HL-60 (cell line): ENCODE measurements at regions not wholly inside any gene's neighbourhood (a gene's known extent, or its start where the extent isn't known, plus 50 kb on each side); places are given as distances from the start of the nearest gene placed in this dataset.

ENCODE experiments used
- DNase-seq, 2 experiments: peaks; one replicate each; pipeline ENCODE4 v3.0.0-alpha.2; 2010 to 2020; ENCODE audit warnings: low read depth in 1 of 2, low spot score in 1 of 2
- H3K27ac ChIP-seq: fragments of 250-450 bp; sonication (Bioruptor Pico); replicated peaks from 2 replicates; pipeline ENCODE4 v1.5.1; 2020; ENCODE audit warnings: mild to moderate bottlenecking, moderate library complexity
- H3K27me3 ChIP-seq: fragments of 250-450 bp; sonication (Bioruptor Pico); 2 replicates; pipeline ENCODE4 v1.5.1; 2021; ENCODE audit warnings: mild to moderate bottlenecking, moderate library complexity; ENCODE audit not compliant: insufficient read depth, poor library complexity, severe bottlenecking
- H3K4me3 ChIP-seq: replicated peaks from 2 replicates; pipeline ENCODE4 v1.5.1; 2011; ENCODE audit warnings: mild to moderate bottlenecking, control low read depth, low read length; ENCODE audit not compliant: insufficient read depth
- GABPA ChIP-seq: IDR thresholded peaks from 2 replicates; pipeline ENCODE4 v1.6.1; 2012; ENCODE audit warnings: low read depth
- POLR2AphosphoS5 ChIP-seq: IDR thresholded peaks from 2 replicates; pipeline ENCODE4 v1.6.1; 2012; ENCODE audit warnings: low read depth
- SPI1 ChIP-seq: IDR thresholded peaks from 2 replicates; pipeline ENCODE4 v1.6.1; 2012; ENCODE audit warnings: low read depth, mild to moderate bottlenecking, borderline replicate concordance
- TF ChIP-seq, protein P1 (sequence below): IDR thresholded peaks from one replicate; pipeline ENCODE4 v1.5.1; 2011; ENCODE audit warnings: low read length, control low read depth, inconsistent platforms; ENCODE audit not compliant: insufficient read depth
- TF ChIP-seq, protein P2 (sequence below): IDR thresholded peaks from 2 replicates; pipeline ENCODE4 v1.6.1; 2012; ENCODE audit warnings: low read depth; ENCODE audit not compliant: insufficient replicate concordance

DNA sequence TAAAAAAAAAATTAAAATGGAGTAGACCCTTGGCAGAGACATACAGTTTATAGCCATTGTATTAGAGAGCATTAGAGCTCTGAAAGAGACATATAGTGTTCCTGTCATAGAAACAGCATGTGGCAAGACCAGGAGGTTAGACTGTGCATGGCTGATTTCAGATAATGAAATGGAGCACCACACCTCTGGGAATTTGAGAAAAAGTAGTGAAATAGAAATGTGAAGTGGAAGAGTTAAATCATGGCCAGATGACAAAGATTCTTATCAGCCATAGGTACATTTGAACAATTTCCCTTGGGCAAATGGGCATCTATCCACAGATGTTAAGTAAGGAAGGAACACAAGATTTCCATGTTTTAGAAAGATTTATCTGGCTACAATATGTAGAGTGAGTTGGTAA, 1083.1 kb downstream of the PLA2G4A start:
- H3K4me3 ChIP-seq: no peak overlapping the region
- no peak overlapping the region for H3K27ac ChIP-seq
- DNase-seq: no peak
- no peaks in the 10 kb centered on the region for H3K27me3 ChIP-seq
- TF ChIP-seq, protein P1, sequence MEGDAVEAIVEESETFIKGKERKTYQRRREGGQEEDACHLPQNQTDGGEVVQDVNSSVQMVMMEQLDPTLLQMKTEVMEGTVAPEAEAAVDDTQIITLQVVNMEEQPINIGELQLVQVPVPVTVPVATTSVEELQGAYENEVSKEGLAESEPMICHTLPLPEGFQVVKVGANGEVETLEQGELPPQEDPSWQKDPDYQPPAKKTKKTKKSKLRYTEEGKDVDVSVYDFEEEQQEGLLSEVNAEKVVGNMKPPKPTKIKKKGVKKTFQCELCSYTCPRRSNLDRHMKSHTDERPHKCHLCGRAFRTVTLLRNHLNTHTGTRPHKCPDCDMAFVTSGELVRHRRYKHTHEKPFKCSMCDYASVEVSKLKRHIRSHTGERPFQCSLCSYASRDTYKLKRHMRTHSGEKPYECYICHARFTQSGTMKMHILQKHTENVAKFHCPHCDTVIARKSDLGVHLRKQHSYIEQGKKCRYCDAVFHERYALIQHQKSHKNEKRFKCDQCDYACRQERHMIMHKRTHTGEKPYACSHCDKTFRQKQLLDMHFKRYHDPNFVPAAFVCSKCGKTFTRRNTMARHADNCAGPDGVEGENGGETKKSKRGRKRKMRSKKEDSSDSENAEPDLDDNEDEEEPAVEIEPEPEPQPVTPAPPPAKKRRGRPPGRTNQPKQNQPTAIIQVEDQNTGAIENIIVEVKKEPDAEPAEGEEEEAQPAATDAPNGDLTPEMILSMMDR: no peak
- TF ChIP-seq POLR2AphosphoS5: no peak
- TF ChIP-seq, protein P2, sequence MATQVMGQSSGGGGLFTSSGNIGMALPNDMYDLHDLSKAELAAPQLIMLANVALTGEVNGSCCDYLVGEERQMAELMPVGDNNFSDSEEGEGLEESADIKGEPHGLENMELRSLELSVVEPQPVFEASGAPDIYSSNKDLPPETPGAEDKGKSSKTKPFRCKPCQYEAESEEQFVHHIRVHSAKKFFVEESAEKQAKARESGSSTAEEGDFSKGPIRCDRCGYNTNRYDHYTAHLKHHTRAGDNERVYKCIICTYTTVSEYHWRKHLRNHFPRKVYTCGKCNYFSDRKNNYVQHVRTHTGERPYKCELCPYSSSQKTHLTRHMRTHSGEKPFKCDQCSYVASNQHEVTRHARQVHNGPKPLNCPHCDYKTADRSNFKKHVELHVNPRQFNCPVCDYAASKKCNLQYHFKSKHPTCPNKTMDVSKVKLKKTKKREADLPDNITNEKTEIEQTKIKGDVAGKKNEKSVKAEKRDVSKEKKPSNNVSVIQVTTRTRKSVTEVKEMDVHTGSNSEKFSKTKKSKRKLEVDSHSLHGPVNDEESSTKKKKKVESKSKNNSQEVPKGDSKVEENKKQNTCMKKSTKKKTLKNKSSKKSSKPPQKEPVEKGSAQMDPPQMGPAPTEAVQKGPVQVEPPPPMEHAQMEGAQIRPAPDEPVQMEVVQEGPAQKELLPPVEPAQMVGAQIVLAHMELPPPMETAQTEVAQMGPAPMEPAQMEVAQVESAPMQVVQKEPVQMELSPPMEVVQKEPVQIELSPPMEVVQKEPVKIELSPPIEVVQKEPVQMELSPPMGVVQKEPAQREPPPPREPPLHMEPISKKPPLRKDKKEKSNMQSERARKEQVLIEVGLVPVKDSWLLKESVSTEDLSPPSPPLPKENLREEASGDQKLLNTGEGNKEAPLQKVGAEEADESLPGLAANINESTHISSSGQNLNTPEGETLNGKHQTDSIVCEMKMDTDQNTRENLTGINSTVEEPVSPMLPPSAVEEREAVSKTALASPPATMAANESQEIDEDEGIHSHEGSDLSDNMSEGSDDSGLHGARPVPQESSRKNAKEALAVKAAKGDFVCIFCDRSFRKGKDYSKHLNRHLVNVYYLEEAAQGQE: no peak
- no peak for TF ChIP-seq GABPA
- TF ChIP-seq SPI1: no peak

GRCh38 chr1:187920976-187921375, 1092.2 kb downstream of the PLA2G4A start:
- no peak overlapping the region for H3K27ac ChIP-seq
- no peak for DNase-seq
- H3K27me3 ChIP-seq: no peaks in the 10 kb centered on the region
- TF ChIP-seq, protein P2: no peak
- TF ChIP-seq POLR2AphosphoS5 (no peak), GABPA (no peak), SPI1 (no peak)
- TF ChIP-seq, protein P1: no peak
- no peak overlapping the region for H3K4me3 ChIP-seq

DNA sequence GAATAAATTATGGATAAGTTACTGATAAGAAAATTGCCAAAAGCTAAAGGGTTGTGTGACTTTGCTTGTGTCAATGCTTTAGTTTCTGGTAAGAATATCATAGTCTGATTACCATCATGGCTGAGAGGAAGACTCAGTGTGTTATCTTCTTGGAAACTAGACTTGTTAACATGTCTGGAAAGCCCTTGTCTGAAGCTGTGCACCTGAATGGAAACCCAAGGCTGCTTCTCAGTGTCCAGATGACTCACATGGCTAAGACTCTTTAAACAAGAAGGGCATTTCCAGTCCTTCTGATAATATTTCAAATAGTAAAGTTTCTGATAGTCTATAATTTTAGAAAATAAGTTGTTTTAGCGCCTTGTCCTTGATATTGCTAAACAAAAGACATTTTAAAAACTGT, 1092.7 kb downstream of the PLA2G4A start:
- no peak overlapping the region for H3K4me3 ChIP-seq
- no peak for TF ChIP-seq GABPA
- TF ChIP-seq, protein P1: no peak
- H3K27ac ChIP-seq: no peak overlapping the region
- H3K27me3 ChIP-seq: no peaks in the 10 kb centered on the region
- DNase-seq: no peak

DNA sequence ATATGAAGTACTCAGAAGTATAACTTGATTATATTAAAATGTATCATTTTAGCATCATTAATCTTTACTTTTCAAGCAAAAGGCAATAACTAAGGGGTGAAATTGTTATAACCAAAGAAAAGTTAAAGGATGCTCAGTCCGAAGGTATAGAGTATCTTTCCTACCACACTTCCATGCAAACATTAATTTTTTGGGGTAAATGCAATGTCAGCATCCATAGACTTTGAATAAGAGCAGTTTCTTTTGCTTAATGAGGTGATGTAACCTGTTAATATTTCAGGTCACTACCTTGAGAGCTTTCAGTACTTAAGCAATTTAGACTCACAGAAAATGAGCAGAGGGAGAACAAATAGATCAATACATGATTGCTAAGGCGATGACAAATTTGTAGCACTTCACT, 1093.5 kb downstream of the PLA2G4A start:
- no peak overlapping the region for H3K4me3 ChIP-seq
- TF ChIP-seq POLR2AphosphoS5 (no peak), GABPA (no peak), SPI1 (no peak)
- H3K27me3 ChIP-seq: no peaks in the 10 kb centered on the region
- no peak for DNase-seq
- no peak overlapping the region for H3K27ac ChIP-seq
